ENCODE measurements at regions not wholly inside any gene's neighbourhood (a gene's known extent, or its start where the extent isn't known, plus 50 kb on each side); places are given as distances from the start of the nearest gene placed in this dataset.

- no peak for TF ChIP-seq ZBTB49 (CRISPR knock-in tag; IDR thresholded peaks at IDR 0.05; ENCODE audit: borderline replicate concordance)
- no peak for TF ChIP-seq HCFC1 (IDR thresholded peaks at IDR 0.05; ENCODE audit: low read depth, low read length)
These were observed 365.2 kb downstream of the PCDH17 start (continued) for GRCh38 chr13:57996717-57997116.

GRCh38 chr13:58004751-58005150 lies 373.2 kb downstream of the PCDH17 start:
- ATAC-seq (no peak), DNase-seq (ENCODE audit: low spot score) (no peak), FAIRE-seq (no peak)
- 1% methylated on average over 4 of the region's 4 CpGs for WGBS (ENCODE audit: low lambda C conversion rate)
- no TSS peak for BruUV-seq (replicated peaks)
- Histone ChIP-seq H3K4me2 (ENCODE audit: low read depth, low read length) (no peak overlapping the region), H3K27me3 (ENCODE audit: control insufficient read depth in 1 of 2, insufficient read depth in 2 of 2, low read length in 2 of 2) (no peaks in the 10 kb centered on the region), H3K4me3 (replicated peaks in 1 of 3; ENCODE audit: insufficient read depth in 1 of 3, low read depth in 2 of 3, low read length in 3 of 3) (no peak overlapping the region), H3K9me3 (ENCODE audit: low read length) (peaks cover 52% of the 10 kb centered on the region), H2AFZ (ENCODE audit: low read length) (no peak overlapping the region), H3K9ac (ENCODE audit: insufficient read depth, low read depth, low read length) (no peak overlapping the region), H3K27ac (ENCODE audit: extremely low read length, insufficient read depth, low read length) (no peak overlapping the region), H4K20me1 (ENCODE audit: insufficient read depth, low read length) (no peaks in the 10 kb centered on the region), H3K79me2 (ENCODE audit: insufficient read depth, low read length) (no peaks in the 10 kb centered on the region), H3K4me1 (ENCODE audit: insufficient read depth, low read length) (no peaks in the 10 kb centered on the region), H3K36me3 (replicated peaks in 1 of 2; ENCODE audit: control insufficient read depth in 1 of 2, insufficient read depth in 2 of 2, low read length in 2 of 2) (no peaks in the 10 kb centered on the region)
- in situ Hi-C loops (cut with HindIII; ENCODE audit: extremely low pct_ligation_motif_present, low pct_unique_long_range_greater_than_20kb) = no loop called here
- POLR2A ChIA-PET = no interaction called here
- no peak for TF ChIP-seq ZBTB1 (CRISPR knock-in tag; IDR thresholded peaks at IDR 0.05; ENCODE audit: borderline replicate concordance)
- intact Hi-C loops (cut with micrococcal nuclease; ENCODE audit: unreplicated experiment) = no loop called here
- CTCF ChIA-PET (ENCODE audit: low intra/inter-chr PET ratio, low total read pairs) = no interaction called here

GRCh38 chr13:58018020-58018419 lies 386.5 kb downstream of the PCDH17 start:
- H3K4me2 ChIP-seq (ENCODE audit: low read depth, low read length) = no peak overlapping the region
- H4K20me1 ChIP-seq (ENCODE audit: insufficient read depth, low read length) = no peaks in the 10 kb centered on the region
- no peaks in the 10 kb centered on the region for H3K36me3 ChIP-seq (replicated peaks in 1 of 2; ENCODE audit: control insufficient read depth in 1 of 2, insufficient read depth in 2 of 2, low read length in 2 of 2)
- no peak for ATAC-seq
- H3K4me1 ChIP-seq (ENCODE audit: insufficient read depth, low read length) = no peaks in the 10 kb centered on the region
- no TSS peak for BruUV-seq (replicated peaks)
- in situ Hi-C loops (cut with HindIII; ENCODE audit: extremely low pct_ligation_motif_present, low pct_unique_long_range_greater_than_20kb) (no loop called here), intact Hi-C loops (cut with micrococcal nuclease; ENCODE audit: unreplicated experiment) (no loop called here)
- peaks cover 64% of the 10 kb centered on the region for H3K9me3 ChIP-seq (ENCODE audit: low read length)
- 23% methylated on average over 4 of the region's 4 CpGs for WGBS (ENCODE audit: low lambda C conversion rate)
- H3K4me3 ChIP-seq (replicated peaks in 1 of 3; ENCODE audit: insufficient read depth in 1 of 3, low read depth in 2 of 3, low read length in 3 of 3) = no peak overlapping the region
- no peak for FAIRE-seq
- CTCF ChIA-PET (ENCODE audit: low intra/inter-chr PET ratio, low total read pairs) = no interaction called here
- no peak for DNase-seq (ENCODE audit: low spot score)
- no peak overlapping the region for H3K9ac ChIP-seq (ENCODE audit: insufficient read depth, low read depth, low read length)
- no peaks in the 10 kb centered on the region for H3K27me3 ChIP-seq (ENCODE audit: control insufficient read depth in 1 of 2, insufficient read depth in 2 of 2, low read length in 2 of 2)
- POLR2A ChIA-PET = no interaction called here
- no peak overlapping the region for H2AFZ ChIP-seq (ENCODE audit: low read length)
- H3K79me2 ChIP-seq (ENCODE audit: insufficient read depth, low read length) = no peaks in the 10 kb centered on the region
- H3K27ac ChIP-seq (ENCODE audit: extremely low read length, insufficient read depth, low read length) = no peak overlapping the region
- TF ChIP-seq U2AF1 (optimal IDR thresholded peaks at IDR 0.05; ENCODE audit: low read depth, low read length) (no peak), HBP1 (CRISPR knock-in tag; IDR thresholded peaks at IDR 0.05; ENCODE audit: low read depth) (no peak), LBX2 (CRISPR knock-in tag; IDR thresholded peaks at IDR 0.05; ENCODE audit: borderline replicate concordance) (no peak), ZNF18 (CRISPR knock-in tag; IDR thresholded peaks at IDR 0.05; ENCODE audit: insufficient replicate concordance) (no peak), GATAD2A (CRISPR knock-in tag; IDR thresholded peaks at IDR 0.05) (no peak), CBX2 (IDR thresholded peaks at IDR 0.05; ENCODE audit: low read depth, low read length) (no peak), CBX2 (CRISPR knock-in tag; IDR thresholded peaks at IDR 0.05; ENCODE audit: low read depth) (no peak), SCMH1 (CRISPR knock-in tag; IDR thresholded peaks at IDR 0.05; ENCODE audit: borderline replicate concordance) (no peak), ZNF432 (CRISPR knock-in tag; IDR thresholded peaks at IDR 0.05; ENCODE audit: borderline replicate concordance) (no peak)

All from HepG2 (cell line).